HG02763 (cell line): ENCODE measurements at regions not wholly inside any gene's neighbourhood (a gene's known extent, or its start where the extent isn't known, plus 50 kb on each side); places are given as distances from the start of the nearest gene placed in this dataset.
"Not testable (repeated sequence)": the region's sequence is repeated elsewhere in the genome, so short reads cannot be mapped to it uniquely, and the experiment has no call there.

ENCODE experiments used
- ATAC-seq: cut with Tn5 transposase; IDR thresholded peaks from one replicate; pipeline ENCODE4 v1.9.1; 2021; ENCODE audit warnings: mild to moderate bottlenecking, moderate library complexity; ENCODE audit not compliant: unreplicated experiment

- no peak for ATAC-seq
Measured at GRCh38 chr2:14960686-14961324, 328.3 kb downstream of the LRATD1 start.

- ATAC-seq = no peak
Measured at GRCh38 chr2:14967729-14968128, 335.2 kb downstream of the LRATD1 start.

GRCh38 chr2:14975381-14975780, 342.9 kb downstream of the LRATD1 start:
- ATAC-seq = no peak

- ATAC-seq = no peak
Measured at GRCh38 chr2:14977021-14977420, 344.5 kb downstream of the LRATD1 start.

- ATAC-seq = no peak
Measured at GRCh38 chr2:14978845-14979244, 346.3 kb downstream of the LRATD1 start.

GRCh38 chr2:14982790-14983189, 350.3 kb downstream of the LRATD1 start:
- ATAC-seq = no peak

GRCh38 chr2:14988600-14988999, 356.1 kb downstream of the LRATD1 start:
- ATAC-seq = no peak

- no peak for ATAC-seq
Measured at GRCh38 chr2:14991723-14992122, 359.2 kb downstream of the LRATD1 start.

- ATAC-seq = no peak
Measured at GRCh38 chr2:14994721-14995120, 362.2 kb downstream of the LRATD1 start.

- no peak for ATAC-seq
Measured at GRCh38 chr2:14996351-14997014, 364.0 kb downstream of the LRATD1 start.

- no peak for ATAC-seq
Measured at GRCh38 chr2:14998546-14998945, 366.0 kb downstream of the LRATD1 start.

- ATAC-seq = no peak
Measured at GRCh38 chr2:14999114-14999661, 366.7 kb downstream of the LRATD1 start.

GRCh38 chr2:15002519-15002918, 370.0 kb downstream of the LRATD1 start:
- ATAC-seq = not testable (repeated sequence)

- no peak for ATAC-seq
Measured at GRCh38 chr2:15006667-15007066, 374.1 kb downstream of the LRATD1 start.

- no peak for ATAC-seq
Measured at GRCh38 chr2:15009681-15010080, 377.2 kb downstream of the LRATD1 start.

- ATAC-seq = no peak
Measured at GRCh38 chr2:15010346-15010745, 377.8 kb downstream of the LRATD1 start.

- ATAC-seq = no peak
Measured at GRCh38 chr2:15018814-15019213, 386.3 kb downstream of the LRATD1 start.

GRCh38 chr2:15023221-15023620, 390.7 kb downstream of the LRATD1 start:
- no peak for ATAC-seq

GRCh38 chr2:15028406-15028805, 395.9 kb downstream of the LRATD1 start:
- ATAC-seq = no peak

GRCh38 chr2:15031745-15032240, 399.3 kb downstream of the LRATD1 start:
- ATAC-seq = peak; percentile 91

- ATAC-seq = no peak
Measured at GRCh38 chr2:15034246-15034645, 401.7 kb downstream of the LRATD1 start.

- no peak for ATAC-seq
Measured at GRCh38 chr2:15034860-15035259, 402.3 kb downstream of the LRATD1 start.
